T-helper 2 cell treated with Interferon-gamma antibody and Interleukin-4, amounts not matched to agents 100 ng/mL and 5 ng/mL, for 36 hours (primary cell): ENCODE measurements at regions not wholly inside any gene's neighbourhood (a gene's known extent, or its start where the extent isn't known, plus 50 kb on each side); places are given as distances from the start of the nearest gene placed in this dataset.

ENCODE experiments used
- intact Hi-C: fragments of 100-400 bp; cut with micrococcal nuclease; formaldehyde crosslinking; loops from one replicate; pipeline ENCODE4 v1.15.1; 2023

DNA sequence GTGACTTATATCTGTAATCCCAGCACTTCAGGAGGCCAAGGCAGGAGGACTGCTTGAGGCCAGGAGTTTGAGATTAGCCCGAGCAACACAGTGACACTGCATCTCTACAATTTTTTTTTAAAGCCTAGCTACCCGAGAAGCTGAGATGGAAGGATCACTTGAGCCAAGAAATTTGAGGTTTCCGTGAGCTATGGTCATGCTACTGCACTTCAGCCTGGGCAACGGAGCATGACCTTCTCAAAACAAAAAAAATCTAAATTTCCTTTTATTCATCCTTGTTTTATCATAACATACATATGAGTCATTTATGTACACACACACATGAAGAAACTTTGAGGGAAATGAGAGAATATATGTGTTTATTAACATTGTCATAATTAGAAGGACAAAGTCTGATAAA, 277.5 kb upstream of the MAGI2 start:
- intact Hi-C loops: no loop called here

DNA sequence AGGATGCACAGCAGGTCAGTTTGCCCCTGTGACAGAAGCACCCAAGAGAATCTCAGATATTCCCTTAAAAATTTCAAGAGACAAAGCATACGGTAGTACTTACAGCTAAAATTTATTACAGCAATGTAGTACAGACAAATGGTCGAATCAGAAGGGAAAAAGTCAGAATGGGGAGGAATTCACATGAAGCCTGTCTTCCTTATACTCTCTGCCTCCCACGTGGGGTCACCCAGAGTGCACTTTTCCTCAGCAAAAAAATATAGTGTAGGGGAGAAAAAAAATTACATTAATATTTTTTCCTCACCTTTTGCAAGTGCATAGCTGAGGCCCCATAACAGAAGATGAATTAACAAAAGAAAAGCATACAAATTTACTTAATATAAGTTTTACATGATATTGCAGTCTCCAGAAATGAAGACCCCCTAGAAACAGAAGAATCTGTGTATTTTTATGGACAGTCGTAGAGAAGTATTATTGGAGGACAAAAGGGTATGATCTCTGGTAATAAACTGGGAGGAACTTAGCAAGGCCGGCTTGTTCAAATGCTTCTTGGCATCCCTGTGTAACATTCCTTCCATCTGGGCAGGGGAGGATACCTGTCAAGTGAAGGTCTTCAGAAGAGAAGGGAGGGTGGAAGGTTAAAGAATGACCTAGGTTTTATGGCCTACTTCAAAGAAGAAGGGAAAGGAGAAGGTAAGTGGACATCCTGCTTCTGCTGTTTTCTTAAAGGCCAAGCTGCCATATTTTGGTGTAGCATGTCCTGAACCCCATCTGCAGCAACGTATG, 270.6 kb upstream of the MAGI2 start:
- intact Hi-C loops: no loop called here

DNA sequence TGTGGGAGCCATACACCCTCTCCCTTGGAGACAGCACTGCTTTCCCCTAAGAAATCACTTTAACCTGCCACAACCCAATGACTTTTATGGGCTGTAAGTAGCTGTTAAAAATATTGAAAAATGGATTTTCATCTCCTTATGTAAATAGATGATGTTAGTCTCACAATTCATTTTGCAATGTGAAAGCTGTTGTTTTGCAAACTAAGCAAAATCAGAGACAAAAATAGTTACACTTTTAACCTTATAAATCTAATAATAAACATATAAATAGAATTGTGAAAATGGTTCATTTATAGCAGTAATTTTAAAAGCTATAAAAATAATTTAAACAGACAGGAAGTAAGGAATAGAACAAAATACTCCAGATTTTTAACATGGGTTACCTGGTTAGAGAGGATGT, 268.8 kb upstream of the MAGI2 start:
- intact Hi-C loops: no loop called here

DNA sequence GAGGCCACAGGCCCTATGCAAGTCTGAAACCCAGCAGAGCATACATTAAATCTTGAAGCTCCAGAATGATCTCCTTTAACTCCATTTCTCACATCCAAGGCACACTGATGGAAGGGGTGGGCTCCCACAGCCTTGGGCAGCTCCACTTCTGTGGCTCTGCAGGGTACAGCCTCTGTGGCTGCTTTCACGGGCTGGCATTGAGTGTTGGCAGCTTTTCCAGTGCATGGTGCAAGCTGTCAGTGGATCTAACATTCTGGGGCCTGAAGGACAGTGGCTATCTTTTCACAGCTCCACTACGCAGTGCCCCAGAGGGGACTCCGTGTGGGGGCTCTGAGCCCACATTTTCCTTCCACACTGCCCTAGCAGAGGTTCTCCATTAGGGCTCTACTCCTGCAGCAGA, 265.7 kb upstream of the MAGI2 start:
- intact Hi-C loops: no loop called here

DNA sequence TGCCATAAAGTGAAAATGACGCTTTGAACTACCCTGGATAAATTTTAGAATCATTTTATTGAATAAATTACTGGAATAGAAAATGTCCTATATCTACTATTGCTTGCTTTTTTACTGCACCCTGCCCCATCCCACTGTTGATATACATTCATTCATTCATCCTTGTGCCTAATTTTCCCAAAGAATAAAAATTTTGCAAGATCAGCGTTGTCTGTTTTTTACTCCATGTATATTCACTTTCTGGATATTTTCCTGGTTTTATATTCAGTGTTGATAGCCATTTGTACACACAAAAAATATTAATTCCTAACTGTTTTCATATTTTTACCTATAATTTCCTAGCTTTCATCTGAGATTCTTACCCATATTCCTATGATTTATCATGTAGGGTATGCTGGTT, 262.9 kb upstream of the MAGI2 start:
- intact Hi-C loops: no loop called here

DNA sequence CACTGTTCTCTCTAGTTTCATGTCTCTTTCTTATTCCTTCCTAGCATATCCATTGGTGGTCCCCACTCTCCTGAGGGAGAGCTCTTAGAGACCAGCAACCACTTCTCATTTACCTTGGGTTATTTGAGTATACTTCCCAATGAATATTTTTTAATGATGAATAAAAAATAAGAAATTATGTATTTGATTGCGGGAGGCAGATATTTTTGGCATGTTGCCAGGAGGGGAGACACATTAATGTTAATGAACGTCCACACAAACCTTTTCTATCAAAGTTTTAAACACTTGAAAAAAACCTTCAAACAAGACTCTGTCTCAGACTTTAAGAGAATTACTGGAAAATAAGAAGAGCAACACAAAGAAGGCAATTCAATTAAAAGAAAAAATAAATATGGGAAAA, 260.6 kb upstream of the MAGI2 start:
- intact Hi-C loops: no loop called here

DNA sequence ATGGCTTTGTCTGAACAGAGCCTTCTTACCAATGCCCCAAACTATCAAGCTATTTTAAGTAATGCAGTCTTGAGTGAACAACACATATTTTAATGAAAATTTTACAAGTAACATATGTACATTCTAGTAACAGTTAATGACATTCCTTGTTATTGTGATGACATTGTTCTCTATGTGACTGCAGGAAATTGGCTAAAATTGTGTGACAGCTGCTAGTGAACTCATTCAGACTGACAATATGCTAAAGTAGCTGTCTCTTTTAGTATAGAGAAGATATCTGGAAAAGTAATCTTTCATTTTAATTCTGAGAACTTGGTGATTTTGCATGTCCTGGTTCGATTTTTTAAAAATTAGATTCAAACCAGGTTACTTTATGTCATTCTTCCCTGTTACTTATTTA, 259.8 kb upstream of the MAGI2 start:
- intact Hi-C loops: no loop called here

DNA sequence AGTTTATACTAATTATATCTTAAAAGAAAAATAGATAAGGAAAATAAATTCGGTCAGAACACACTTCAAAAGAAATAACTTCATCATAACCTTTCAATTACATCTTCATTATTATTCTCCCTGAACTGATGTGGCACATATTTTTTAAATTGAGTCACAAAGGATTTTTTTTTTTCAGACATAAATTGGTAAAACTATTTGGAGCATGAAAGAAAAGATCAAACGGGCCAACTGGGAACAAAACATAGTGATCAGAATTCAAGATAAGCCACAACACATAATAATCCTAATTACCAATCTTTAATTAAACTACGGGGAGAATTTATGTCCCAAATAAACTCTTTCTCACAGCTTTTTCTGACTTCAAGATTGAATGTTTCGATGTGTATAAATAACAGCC, 258.2 kb upstream of the MAGI2 start:
- intact Hi-C loops: no loop called here

DNA sequence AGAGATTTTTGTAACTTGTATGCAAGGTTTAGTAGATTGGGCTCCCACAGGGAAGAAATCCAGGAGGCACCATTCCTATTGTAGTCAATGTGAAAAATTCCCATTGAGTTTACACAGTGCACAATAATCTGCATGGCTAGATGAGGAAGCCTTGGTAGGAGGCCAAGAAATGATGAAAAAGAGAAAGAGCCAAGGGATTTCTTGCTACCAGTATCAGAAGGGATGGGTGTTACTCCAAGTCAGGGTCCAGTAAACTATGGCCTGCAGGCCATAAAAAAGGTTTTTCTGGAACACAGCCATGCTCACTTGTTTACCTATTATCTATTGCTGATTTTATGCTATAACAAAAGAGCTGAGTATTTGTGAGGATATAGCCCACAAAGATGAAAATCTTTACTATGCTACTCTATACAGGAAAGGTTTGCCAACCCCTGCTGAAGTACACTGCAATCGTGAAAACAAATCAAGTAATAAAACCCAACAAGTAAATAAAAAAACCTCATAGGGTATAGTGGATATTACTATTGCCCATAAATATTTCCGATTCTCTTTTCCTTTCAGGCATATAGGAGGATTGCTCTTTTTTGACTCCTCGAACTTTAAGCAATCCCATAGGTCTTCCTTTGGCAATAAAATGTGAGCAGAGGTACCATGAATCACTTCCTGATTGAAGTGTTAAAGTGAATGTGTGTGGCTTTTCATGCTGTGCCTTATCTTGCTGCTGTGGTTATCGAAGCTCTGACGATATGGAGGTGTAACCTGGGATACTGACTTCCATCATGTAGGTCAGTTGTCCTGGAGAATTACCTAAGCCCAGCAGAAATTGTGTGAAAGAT, 256.3 kb upstream of the MAGI2 start:
- intact Hi-C loops: no loop called here

DNA sequence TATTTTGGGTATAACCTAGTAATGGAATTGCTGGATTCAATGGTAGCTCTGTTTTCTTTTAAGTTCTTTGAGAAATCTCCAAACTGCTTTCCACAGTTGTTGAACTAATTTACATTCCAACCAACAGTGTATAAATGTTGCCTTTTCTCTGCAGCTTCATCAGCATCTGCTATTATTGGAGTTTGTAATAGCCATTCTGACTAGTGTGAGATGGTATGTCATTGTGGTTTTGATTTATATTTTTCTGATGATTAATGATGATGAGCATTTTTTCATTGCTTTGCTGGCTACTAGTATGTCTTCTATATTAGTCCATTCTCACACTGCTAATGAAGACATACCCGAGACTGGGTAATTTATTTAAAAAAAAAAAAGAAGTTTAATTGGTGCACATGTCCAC, 248.6 kb upstream of the MAGI2 start:
- intact Hi-C loops: no loop called here

DNA sequence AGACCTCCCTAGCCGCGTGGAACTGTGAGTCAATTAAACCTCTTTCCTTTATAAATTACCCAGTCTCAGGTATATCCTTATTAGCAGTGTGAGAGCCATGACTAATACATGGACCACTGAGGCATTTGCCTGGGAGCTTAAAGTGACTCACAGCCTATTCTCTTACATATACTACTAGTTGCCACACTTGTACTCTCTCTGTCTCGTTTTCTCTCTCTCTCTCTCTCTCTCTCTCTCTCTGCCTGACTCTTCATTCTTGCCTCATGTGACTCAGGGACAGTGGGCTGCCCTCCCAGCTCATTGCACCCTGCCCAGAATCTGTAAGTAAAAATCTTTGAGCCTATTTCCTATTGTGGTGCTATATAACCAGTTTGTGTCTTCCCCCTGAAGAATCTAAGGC, 238.5 kb upstream of the MAGI2 start:
- intact Hi-C loops: no loop called here

DNA sequence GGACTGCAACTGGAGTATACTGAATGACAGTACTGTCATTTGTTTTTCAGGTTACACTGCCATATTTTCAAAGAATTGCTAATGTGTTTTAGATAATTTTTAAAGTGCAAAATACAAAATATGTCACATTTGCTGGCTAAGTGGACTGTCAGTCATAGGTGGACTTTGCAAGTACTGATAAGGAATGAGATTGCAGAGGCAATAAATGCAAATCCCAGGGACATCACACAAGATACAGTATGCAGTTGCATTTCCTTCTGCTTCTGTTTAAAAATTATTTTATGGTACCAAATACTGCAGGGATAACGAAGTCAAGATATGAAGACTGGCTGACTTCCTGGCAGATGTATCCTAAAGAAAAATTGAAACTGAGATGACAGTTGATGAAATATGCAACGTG, 237.6 kb upstream of the MAGI2 start:
- intact Hi-C loops: no loop called here

DNA sequence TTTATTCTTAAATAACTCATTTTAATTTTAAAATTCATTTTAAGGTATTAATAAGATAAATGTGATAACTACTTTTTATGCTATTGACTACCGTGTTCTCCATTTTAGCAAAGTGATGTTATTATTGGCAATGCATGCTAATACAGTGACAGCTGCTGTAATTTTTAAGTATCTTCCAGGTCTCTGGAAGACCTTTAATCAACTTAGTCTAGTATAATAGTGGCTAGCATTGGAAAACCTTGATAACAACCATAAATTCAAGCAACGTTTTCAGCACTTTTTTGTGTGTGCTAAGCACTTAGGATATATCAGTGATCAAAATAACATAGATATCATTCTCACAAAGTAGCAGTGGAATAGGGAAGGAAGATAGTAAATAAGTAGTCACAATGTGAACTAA, 230.9 kb upstream of the MAGI2 start:
- intact Hi-C loops: no loop called here

DNA sequence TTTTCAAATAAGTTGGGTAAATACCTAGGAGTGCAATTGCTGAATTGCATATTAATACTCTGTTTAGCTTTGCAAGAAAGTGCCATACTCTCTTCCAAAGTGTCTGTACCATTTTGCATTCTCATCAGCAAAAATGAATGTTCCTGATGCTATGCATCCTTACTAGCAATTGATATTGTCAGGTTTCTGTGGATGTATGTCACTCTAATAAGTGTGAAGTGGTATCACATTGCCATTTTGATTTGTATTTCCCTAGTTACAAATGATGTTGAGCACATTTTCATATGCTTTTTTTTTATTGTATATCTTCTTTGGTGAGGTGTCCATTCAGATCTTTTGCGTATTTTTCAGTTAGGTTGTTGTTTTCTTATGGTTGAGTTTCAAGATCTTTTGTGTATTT, 230.4 kb upstream of the MAGI2 start:
- intact Hi-C loops: no loop called here

DNA sequence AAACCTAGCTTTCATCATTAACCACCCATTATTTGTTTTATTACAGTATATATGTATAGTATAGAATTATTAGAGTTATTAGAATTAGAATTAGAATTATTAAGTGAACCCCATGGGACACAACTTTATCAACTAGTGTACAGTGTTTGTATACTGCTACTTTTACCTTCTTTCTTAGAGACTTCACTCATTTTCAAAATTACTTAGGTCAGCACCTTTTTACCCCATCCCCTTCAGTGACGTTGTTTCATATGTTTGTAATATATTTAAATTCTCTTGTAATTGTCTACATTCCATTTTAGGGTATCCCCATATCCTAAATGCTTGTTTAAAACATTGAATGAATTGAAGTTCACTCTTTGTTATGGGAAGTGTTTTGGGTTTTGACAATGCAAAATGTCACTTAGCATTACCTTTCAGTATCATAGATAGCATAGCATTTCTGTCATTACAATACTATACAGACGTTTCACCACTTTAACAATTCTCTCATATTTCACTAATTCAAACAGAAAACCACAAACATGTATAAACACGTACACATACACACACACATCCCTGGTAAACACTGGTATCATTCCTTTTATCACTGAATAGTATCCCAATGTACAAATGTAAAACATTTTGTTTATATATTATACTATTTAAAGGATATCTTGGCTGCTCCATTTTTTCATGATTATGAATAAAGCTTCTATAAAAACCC, 229.9 kb upstream of the MAGI2 start:
- intact Hi-C loops: no loop called here

DNA sequence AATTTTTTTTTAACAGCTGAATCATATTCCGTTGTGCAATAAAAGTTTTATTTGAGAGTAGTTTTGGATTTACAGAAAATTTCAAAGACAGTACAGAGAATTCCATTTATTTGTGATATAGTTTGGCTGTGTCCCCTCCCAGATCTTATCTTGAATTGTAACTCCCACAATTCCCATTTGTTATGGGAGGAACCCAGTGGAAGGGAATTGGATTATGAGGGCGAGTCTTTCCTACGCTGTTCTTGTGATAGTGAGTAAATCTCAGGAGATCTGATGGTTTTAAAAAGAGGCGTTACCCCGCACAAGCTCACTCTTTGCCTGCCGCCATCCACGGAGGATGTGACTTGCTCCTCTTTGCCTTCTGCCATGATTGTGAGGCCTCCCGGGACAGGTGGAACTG, 228.0 kb upstream of the MAGI2 start:
- intact Hi-C loops: no loop called here

DNA sequence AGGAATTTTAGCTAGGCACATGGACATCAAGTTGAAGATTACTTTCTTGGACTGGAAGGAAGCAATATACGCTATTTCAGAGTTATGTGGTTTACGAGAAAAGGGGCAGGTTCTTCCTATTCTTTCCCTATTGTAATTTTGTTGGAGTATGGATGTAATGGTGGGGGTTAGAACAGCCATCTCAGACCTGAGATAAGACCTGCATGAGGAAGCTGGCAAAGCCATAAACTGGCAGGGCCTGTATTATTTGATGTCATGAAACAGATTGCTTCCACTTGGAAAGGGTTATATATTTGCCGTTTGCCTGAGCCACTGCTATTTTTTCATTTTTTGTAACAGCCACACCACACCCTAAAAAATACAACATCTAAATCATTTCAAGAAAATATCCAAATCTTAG, 220.5 kb upstream of the MAGI2 start:
- intact Hi-C loops: no loop called here

DNA sequence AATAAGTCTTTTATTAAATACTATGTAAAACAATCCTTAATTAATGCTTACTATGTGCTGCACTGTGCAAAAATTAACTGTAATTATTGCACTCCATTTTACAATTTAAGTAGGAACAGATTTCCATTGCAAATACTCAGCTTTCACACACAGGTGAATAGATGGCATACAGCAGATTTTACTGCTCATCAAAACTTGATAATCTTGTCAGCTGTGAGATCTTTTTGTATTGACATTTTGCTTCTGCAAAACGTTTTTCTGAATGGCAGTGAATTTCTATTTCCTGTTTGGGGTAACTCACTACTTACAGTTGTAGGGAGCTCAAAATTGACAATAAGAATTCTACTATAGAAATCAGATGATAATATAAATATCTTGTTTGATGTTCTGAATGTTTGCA, 220.0 kb upstream of the MAGI2 start:
- intact Hi-C loops: no loop called here

DNA sequence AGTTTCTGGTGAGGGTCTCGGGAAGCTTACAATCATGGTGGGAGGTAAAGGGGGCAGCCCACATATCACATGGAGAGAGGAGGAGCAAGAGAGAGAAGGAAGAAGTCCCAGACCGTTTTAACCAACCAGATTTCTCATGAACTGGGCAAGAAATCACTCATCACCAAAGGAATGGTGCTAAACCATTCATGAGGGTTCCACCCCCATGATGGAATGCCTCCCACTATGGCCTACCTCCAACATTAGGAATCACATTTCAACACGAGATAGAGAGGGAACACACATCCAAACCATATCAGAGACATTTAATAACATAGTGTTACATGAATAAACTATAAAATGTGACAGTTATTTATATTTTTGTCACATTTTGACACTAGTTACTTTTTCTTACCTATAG, 214.8 kb upstream of the MAGI2 start:
- intact Hi-C loops: no loop called here

DNA sequence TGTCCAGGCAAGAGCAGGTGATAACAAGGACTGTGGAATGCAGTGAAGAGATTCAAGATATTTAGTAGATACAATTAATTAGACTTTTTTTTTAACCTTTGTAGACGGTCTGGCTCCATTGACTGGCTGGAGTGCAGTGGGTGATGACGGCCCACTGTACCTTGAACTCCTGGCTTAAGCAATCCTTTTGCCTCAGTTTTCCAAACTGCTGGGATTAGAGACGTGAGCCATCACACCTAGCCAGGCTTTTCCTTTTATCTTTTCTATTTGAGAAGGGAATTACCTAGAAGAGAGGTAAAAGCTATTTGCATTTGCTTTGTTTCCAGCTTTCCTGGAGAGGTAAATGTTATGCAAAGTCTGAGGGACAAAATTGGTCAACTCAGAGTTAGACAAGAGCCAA, 213.0 kb upstream of the MAGI2 start:
- intact Hi-C loops: no loop called here

DNA sequence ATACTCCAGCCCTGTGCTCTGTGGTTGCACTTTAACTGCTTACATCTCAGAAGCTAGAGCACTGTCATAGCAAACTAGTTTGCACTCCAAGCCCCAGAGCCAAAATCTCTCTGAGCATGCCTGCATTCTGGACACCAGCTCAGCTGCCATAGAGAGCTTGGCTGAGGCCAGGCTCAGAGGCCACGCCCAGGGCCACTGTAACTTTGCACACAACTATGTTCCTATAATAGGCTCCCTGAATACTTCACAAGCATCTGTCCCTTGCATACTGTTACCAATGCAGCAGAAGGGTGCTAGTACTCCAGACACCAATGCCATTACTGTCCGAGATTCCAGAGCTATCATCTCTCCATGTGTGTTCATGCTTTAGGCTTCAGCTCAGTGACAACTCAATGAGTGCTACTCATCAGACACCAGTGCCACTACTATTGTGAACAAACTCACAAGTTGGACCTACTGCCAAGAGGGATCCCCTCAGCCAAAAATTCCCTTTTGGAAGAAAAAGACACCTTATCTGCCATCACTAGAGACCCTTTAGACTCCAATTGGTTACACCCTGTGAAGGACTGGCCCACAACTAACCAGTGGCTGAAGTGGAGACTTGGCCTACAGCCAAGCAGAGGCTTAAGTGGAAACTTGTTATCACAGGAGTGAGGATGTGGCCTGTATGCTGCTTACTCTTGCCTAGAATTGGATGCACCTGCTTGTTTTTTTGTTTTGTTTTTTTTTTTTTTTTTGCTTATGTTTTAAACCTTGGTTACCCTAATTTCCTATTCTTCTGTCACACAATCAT, 211.6 kb upstream of the MAGI2 start:
- intact Hi-C loops: no loop called here

DNA sequence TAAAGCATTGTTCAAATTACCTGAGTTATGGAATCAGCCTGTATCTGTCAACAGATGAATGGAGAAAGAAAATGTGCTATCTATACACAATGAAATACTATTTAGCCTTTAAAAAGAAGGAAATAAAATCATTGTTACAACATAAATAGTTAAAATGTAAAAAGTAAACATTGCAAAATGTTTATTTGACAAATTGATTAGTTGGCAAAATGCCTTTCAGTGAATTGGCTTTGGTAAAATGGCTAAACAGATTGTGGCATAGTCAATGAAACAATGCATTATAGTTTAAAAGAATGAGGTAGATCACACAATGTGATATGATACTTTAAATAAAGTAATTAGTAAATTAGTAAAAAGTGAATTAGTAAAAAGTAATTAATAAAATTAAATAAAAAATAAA, 204.8 kb upstream of the MAGI2 start:
- intact Hi-C loops: no loop called here
